Mesendoderm (in vitro differentiated cells): ENCODE measurements at regions not wholly inside any gene's neighbourhood (a gene's known extent, or its start where the extent isn't known, plus 50 kb on each side); places are given as distances from the start of the nearest gene placed in this dataset.
"Not testable (repeated sequence)": the region's sequence is repeated elsewhere in the genome, so short reads cannot be mapped to it uniquely, and the experiment has no call there.

ENCODE experiments used
- DNase-seq: peaks from one replicate; pipeline ENCODE4 v3.0.0; 2013
- H2AK5ac ChIP-seq: 2 replicates; pipeline ENCODE4 v1.6.1; 2013; ENCODE audit warnings: low read length, inconsistent platforms
- H2BK120ac ChIP-seq: 2 replicates; pipeline ENCODE4 v1.6.1; 2013; ENCODE audit warnings: low read depth, mild to moderate bottlenecking, low read length, moderate library complexity, mixed read lengths
- H2BK15ac ChIP-seq: replicated peaks from 2 replicates; pipeline ENCODE4 v1.6.1; 2013; ENCODE audit warnings: low read depth, mild to moderate bottlenecking, moderate library complexity
- H2BK5ac ChIP-seq: 2 replicates; pipeline ENCODE4 v1.6.1; 2013; ENCODE audit warnings: low read length, inconsistent platforms
- H3K18ac ChIP-seq: 2 replicates; pipeline ENCODE4 v1.6.1; 2013; ENCODE audit warnings: mild to moderate bottlenecking, low read length, mixed read lengths
- H3K23ac ChIP-seq: one replicate; pipeline ENCODE4 v1.6.1; 2013; ENCODE audit warnings: low read length
- H3K27ac ChIP-seq: 2 replicates; pipeline ENCODE4 v1.5.1; 2013; ENCODE audit warnings: low read depth, mild to moderate bottlenecking, inconsistent platforms, low read length, moderate library complexity
- H3K27me3 ChIP-seq: 2 replicates; pipeline ENCODE4 v1.6.1; 2013; ENCODE audit warnings: low read length, control low read depth, mild to moderate bottlenecking, inconsistent platforms; ENCODE audit not compliant: insufficient read depth, poor library complexity
- H3K36me3 ChIP-seq: 2 replicates; pipeline ENCODE4 v1.6.1; 2013; ENCODE audit warnings: low read length, inconsistent platforms; ENCODE audit not compliant: control insufficient read depth, insufficient read depth
- H3K4ac ChIP-seq: one replicate; pipeline ENCODE4 v1.6.1; 2013; ENCODE audit warnings: low read depth, mild to moderate bottlenecking, low read length, moderate library complexity
- H3K4me1 ChIP-seq: 2 replicates; pipeline ENCODE4 v1.6.1; 2013; ENCODE audit warnings: low read depth, low read length, inconsistent platforms; ENCODE audit not compliant: control insufficient read depth
- H3K4me2 ChIP-seq: 2 replicates; pipeline ENCODE4 v1.6.1; 2013; ENCODE audit warnings: low read length
- H3K4me3 ChIP-seq: 2 replicates; pipeline ENCODE4 v1.5.1; 2013; ENCODE audit warnings: mild to moderate bottlenecking, low read length
- H3K56ac ChIP-seq: one replicate; pipeline ENCODE4 v1.6.1; 2013; ENCODE audit warnings: low read length
- H3K79me1 ChIP-seq: 2 replicates; pipeline ENCODE4 v1.6.1; 2013; ENCODE audit warnings: low read length, inconsistent platforms
- H3K79me2 ChIP-seq: 2 replicates; pipeline ENCODE4 v1.6.1; 2013; ENCODE audit warnings: mild to moderate bottlenecking, low read length; ENCODE audit not compliant: control insufficient read depth, insufficient read depth
- H3K9ac ChIP-seq: 2 replicates; pipeline ENCODE4 v1.6.1; 2013; ENCODE audit warnings: low read length, inconsistent platforms
- H4K5ac ChIP-seq: one replicate; pipeline ENCODE4 v1.6.1; 2013; ENCODE audit warnings: low read length
- H4K8ac ChIP-seq: one replicate; pipeline ENCODE4 v1.6.1; 2013; ENCODE audit warnings: low read depth, mild to moderate bottlenecking, control low read depth, low read length, moderate library complexity
- WGBS: extraction: QIAGEN DNeasy Blood & Tissue Kit; methylation state at CpG from one replicate; pipeline ENCODE4 v1.1.7; 2013; ENCODE audit warnings: low lambda C conversion rate, missing lambda C conversion rate; ENCODE audit not compliant: insufficient coverage; ENCODE audit errors: extremely low coverage; 5-methylcytosine and 5-hydroxymethylcytosine counted together

GRCh38 chr1:120954736-120955135 is 65.2 kb downstream of the PPIAL4A start:
- H2AK5ac ChIP-seq: peak overlapping the region; percentile 16
- no peaks in the 10 kb centered on the region for H3K79me1 ChIP-seq
- no peak for DNase-seq
- H3K23ac ChIP-seq: peak overlapping the region; percentile 68
- peak overlapping the region; percentile 20 for H3K18ac ChIP-seq
- no CpG with 5 or more reads among the region's 21 CpGs for WGBS
- no peak overlapping the region for H3K4me2 ChIP-seq
- H3K56ac ChIP-seq: no peak overlapping the region
- no peak overlapping the region for H3K9ac ChIP-seq
- H2BK5ac ChIP-seq: peak overlapping the region; percentile 49
- peaks cover 2% of the 10 kb centered on the region for H3K4me1 ChIP-seq
- H3K4ac ChIP-seq: peak overlapping the region; percentile 10
- no peak overlapping the region for H4K5ac ChIP-seq
- H2BK120ac ChIP-seq: peak overlapping the region; percentile 93
- no peak overlapping the region for H4K8ac ChIP-seq
- no peaks in the 10 kb centered on the region for H3K36me3 ChIP-seq
- no peak overlapping the region for H3K4me3 ChIP-seq
- H3K27ac ChIP-seq: peak overlapping the region; percentile 33
- no peaks in the 10 kb centered on the region for H3K79me2 ChIP-seq
- no peak overlapping the region for H2BK15ac ChIP-seq
- no peaks in the 10 kb centered on the region for H3K27me3 ChIP-seq

GRCh38 chr1:120955961-120956360 is 66.4 kb downstream of the PPIAL4A start:
- H2BK15ac ChIP-seq, H3K27me3 ChIP-seq, H4K5ac ChIP-seq, H3K4me1 ChIP-seq, H2BK5ac ChIP-seq, H3K36me3 ChIP-seq, H3K4me2 ChIP-seq, H2AK5ac ChIP-seq, H3K9ac ChIP-seq, H3K4ac ChIP-seq, H3K79me2 ChIP-seq, H3K79me1 ChIP-seq, H4K8ac ChIP-seq, H3K23ac ChIP-seq, H2BK120ac ChIP-seq, H3K56ac ChIP-seq, H3K4me3 ChIP-seq: not testable (repeated sequence)
- peak overlapping the region; percentile 3 for H3K18ac ChIP-seq
- peak; percentile 79 for DNase-seq
- no CpG with 5 or more reads among the region's 2 CpGs for WGBS
- H3K27ac ChIP-seq: peak overlapping the region; percentile 63

- H3K18ac ChIP-seq, H3K79me2 ChIP-seq, H2BK120ac ChIP-seq, H3K23ac ChIP-seq, H3K79me1 ChIP-seq, H4K5ac ChIP-seq, H3K4me2 ChIP-seq, H3K27ac ChIP-seq, H3K4ac ChIP-seq, H3K4me3 ChIP-seq, H2BK15ac ChIP-seq, H3K36me3 ChIP-seq, DNase-seq, H2AK5ac ChIP-seq, H4K8ac ChIP-seq, H3K4me1 ChIP-seq, H3K56ac ChIP-seq, H3K27me3 ChIP-seq, H3K9ac ChIP-seq, H2BK5ac ChIP-seq: not testable (repeated sequence)
- WGBS: no CpG with 5 or more reads among the region's 5 CpGs
Observed at GRCh38 chr1:120966018-120966417, 76.4 kb downstream of the PPIAL4A start.

GRCh38 chr1:120972863-120973262 is 83.3 kb downstream of the PPIAL4A start:
- DNase-seq, H3K4ac ChIP-seq, H3K4me1 ChIP-seq, H3K4me2 ChIP-seq, H2BK15ac ChIP-seq, H3K36me3 ChIP-seq, H3K79me2 ChIP-seq, H3K18ac ChIP-seq, H2AK5ac ChIP-seq, H3K79me1 ChIP-seq, H3K56ac ChIP-seq, H3K23ac ChIP-seq, H2BK120ac ChIP-seq, H4K5ac ChIP-seq, H3K27me3 ChIP-seq, H3K4me3 ChIP-seq, H3K9ac ChIP-seq, H4K8ac ChIP-seq, H2BK5ac ChIP-seq, H3K27ac ChIP-seq: not testable (repeated sequence)
- no CpG with 5 or more reads among the region's 2 CpGs for WGBS

GRCh38 chr1:120973836-120974235 is 84.3 kb downstream of the PPIAL4A start:
- H3K9ac ChIP-seq, H3K4me3 ChIP-seq, H3K27ac ChIP-seq, H3K79me1 ChIP-seq, H3K4ac ChIP-seq, H3K36me3 ChIP-seq, H3K4me2 ChIP-seq, H4K8ac ChIP-seq, H3K18ac ChIP-seq, H4K5ac ChIP-seq, H3K23ac ChIP-seq, H2BK5ac ChIP-seq, H2BK120ac ChIP-seq, H3K79me2 ChIP-seq, H3K27me3 ChIP-seq, H2AK5ac ChIP-seq, H3K4me1 ChIP-seq, H3K56ac ChIP-seq, H2BK15ac ChIP-seq, DNase-seq: not testable (repeated sequence)
- no CpG with 5 or more reads among the region's 4 CpGs for whole genome bisulfite sequencing

- DNase-seq, H3K9ac ChIP-seq, H2BK120ac ChIP-seq, H3K27ac ChIP-seq, H3K4me1 ChIP-seq, H3K4me3 ChIP-seq, H3K4ac ChIP-seq, H3K79me2 ChIP-seq, H4K5ac ChIP-seq, H3K23ac ChIP-seq, H2BK5ac ChIP-seq, H3K79me1 ChIP-seq, H3K18ac ChIP-seq, H3K36me3 ChIP-seq, H4K8ac ChIP-seq, H3K27me3 ChIP-seq, H3K4me2 ChIP-seq, H2AK5ac ChIP-seq, H2BK15ac ChIP-seq, H3K56ac ChIP-seq: not testable (repeated sequence)
- WGBS: no CpG with 5 or more reads among the region's 6 CpGs
Observed at GRCh38 chr1:120977279-120977678, 87.7 kb downstream of the PPIAL4A start.
